Nephron progenitor cell (in vitro differentiated cells): ENCODE measurements at regions not wholly inside any gene's neighbourhood (a gene's known extent, or its start where the extent isn't known, plus 50 kb on each side); places are given as distances from the start of the nearest gene placed in this dataset.

Experiments used
- DNase-seq: peaks from one replicate; pipeline ENCODE4 v3.0.0; 2021
- H3K27ac Mint-ChIP-seq: 2 replicates; pipeline ENCODE4 v1.8.0; 2021; ENCODE audit warnings: mild to moderate bottlenecking, moderate library complexity, mixed read lengths
- H3K27me3 Mint-ChIP-seq: 2 replicates; pipeline ENCODE4 v1.8.0; 2021; ENCODE audit warnings: mild to moderate bottlenecking, low read depth, mixed read lengths; ENCODE audit not compliant: poor library complexity
- H3K36me3 Mint-ChIP-seq: 2 replicates; pipeline ENCODE4 v1.8.0; 2021; ENCODE audit warnings: low read depth, mixed read lengths
- H3K4me1 Mint-ChIP-seq: 2 replicates; pipeline ENCODE4 v1.8.0; 2021; ENCODE audit warnings: mixed read lengths
- H3K4me3 Mint-ChIP-seq: 2 replicates; pipeline ENCODE4 v1.8.0; 2021; ENCODE audit warnings: mild to moderate bottlenecking, moderate library complexity, mixed read lengths
- H3K9me3 Mint-ChIP-seq: 2 replicates; pipeline ENCODE4 v1.8.0; 2021; ENCODE audit warnings: mild to moderate bottlenecking, moderate library complexity, mixed read lengths
- CTCF ChIP-seq: fragments of 200-600 bp; sonication (generic); IDR thresholded peaks from 2 replicates; pipeline ENCODE4 v1.5.0; 2021; ENCODE audit warnings: antibody characterized with exemption

- no peak overlapping the region for H3K27ac Mint-ChIP-seq
- peaks cover 7% of the 10 kb centered on the region for H3K27me3 Mint-ChIP-seq
- no peaks in the 10 kb centered on the region for H3K9me3 Mint-ChIP-seq
- no peaks in the 10 kb centered on the region for H3K36me3 Mint-ChIP-seq
- DNase-seq = no peak
- H3K4me3 Mint-ChIP-seq = no peak overlapping the region
- TF ChIP-seq CTCF = no peak
- H3K4me1 Mint-ChIP-seq = peaks cover 21% of the 10 kb centered on the region
These were observed 136.4 kb upstream of the PIK3C3 start for GRCh38 chr18:41818381-41819355.

DNA sequence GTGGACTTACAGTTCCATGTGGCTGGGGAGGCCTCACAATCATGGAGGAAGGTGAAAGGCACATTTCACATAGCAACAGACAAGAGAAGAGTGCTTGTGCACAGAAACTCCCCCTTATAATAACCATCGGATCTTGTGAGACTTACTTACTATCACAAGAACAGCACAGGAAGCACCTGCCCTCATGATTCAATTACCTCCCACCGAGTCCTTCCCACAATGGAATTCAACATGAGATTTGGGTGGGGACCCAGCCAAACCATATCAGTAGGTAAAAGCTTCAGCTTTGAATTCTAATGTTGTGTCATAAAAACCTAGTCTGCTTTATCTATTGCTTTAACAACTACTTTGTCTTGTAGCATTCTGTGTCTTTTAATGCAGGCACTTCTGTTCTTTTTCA, 140.4 kb upstream of the PIK3C3 start:
- no peak for DNase-seq
- H3K9me3 Mint-ChIP-seq = no peaks in the 10 kb centered on the region
- no peaks in the 10 kb centered on the region for H3K36me3 Mint-ChIP-seq
- H3K4me1 Mint-ChIP-seq = peaks cover 21% of the 10 kb centered on the region
- H3K4me3 Mint-ChIP-seq = no peak overlapping the region
- no peak overlapping the region for H3K27ac Mint-ChIP-seq
- TF ChIP-seq CTCF = no peak
- peaks cover 14% of the 10 kb centered on the region for H3K27me3 Mint-ChIP-seq

DNA sequence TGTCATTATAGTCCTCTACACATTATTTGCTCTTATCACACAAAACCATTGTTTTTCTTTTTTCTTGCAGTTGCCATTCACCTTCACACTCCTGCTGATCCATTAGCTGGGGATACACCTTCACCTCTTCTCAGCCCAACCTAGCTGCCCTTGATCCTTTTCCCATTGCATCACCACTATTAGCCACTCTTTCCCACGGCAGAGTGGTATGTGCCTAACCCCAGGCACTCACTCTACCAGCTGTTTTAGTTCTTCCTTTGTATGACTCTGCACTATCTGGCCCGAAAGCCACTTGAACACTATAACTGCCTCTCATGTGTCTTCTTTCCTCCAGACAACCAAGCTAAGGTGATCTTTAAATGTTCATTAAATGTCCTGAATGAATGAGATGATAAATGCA, 145.4 kb upstream of the PIK3C3 start:
- H3K4me1 Mint-ChIP-seq = no peaks in the 10 kb centered on the region
- H3K27ac Mint-ChIP-seq = no peak overlapping the region
- no peak for TF ChIP-seq CTCF
- no peaks in the 10 kb centered on the region for H3K36me3 Mint-ChIP-seq
- DNase-seq = no peak
- no peak overlapping the region for H3K4me3 Mint-ChIP-seq
- H3K27me3 Mint-ChIP-seq = peaks cover 14% of the 10 kb centered on the region
- no peaks in the 10 kb centered on the region for H3K9me3 Mint-ChIP-seq

- Mint-ChIP-seq H3K4me1 (no peaks in the 10 kb centered on the region), H3K4me3 (no peak overlapping the region), H3K9me3 (no peaks in the 10 kb centered on the region), H3K36me3 (no peaks in the 10 kb centered on the region), H3K27me3 (peaks cover 10% of the 10 kb centered on the region), H3K27ac (no peak overlapping the region)
- DNase-seq = no peak
- no peak for TF ChIP-seq CTCF
These were observed 149.7 kb upstream of the PIK3C3 start for GRCh38 chr18:41805341-41805740.

DNA sequence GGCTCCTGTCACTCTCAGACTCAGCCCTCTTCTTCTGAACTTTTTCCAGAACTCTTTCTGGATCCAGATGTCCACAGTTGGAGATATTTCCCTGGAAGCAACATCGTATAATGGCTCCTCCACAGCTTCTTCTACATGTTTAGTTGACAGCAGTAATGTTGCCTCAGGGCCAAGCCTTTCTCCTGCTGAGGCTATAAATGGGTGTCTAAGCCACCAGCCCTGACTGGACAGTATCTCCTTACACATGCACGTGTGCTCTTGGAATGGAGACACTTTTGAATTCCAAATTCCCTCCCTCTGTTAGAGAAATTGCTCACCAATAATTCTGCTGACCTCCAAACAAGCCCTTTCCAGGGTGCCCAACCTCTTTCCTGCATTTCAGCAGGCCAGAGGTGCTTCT, 156.2 kb upstream of the PIK3C3 start:
- H3K27me3 Mint-ChIP-seq = peaks cover 13% of the 10 kb centered on the region
- DNase-seq = no peak
- no peak for TF ChIP-seq CTCF
- H3K36me3 Mint-ChIP-seq = no peaks in the 10 kb centered on the region
- H3K4me3 Mint-ChIP-seq = no peak overlapping the region
- H3K9me3 Mint-ChIP-seq = no peaks in the 10 kb centered on the region
- no peaks in the 10 kb centered on the region for H3K4me1 Mint-ChIP-seq
- H3K27ac Mint-ChIP-seq = no peak overlapping the region

GRCh38 chr18:41790687-41791086, 164.3 kb upstream of the PIK3C3 start:
- Mint-ChIP-seq H3K36me3 (no peaks in the 10 kb centered on the region), H3K27ac (no peak overlapping the region), H3K27me3 (peaks cover 2% of the 10 kb centered on the region), H3K9me3 (no peaks in the 10 kb centered on the region), H3K4me1 (peaks cover 14% of the 10 kb centered on the region), H3K4me3 (no peak overlapping the region)
- DNase-seq = no peak
- TF ChIP-seq CTCF = no peak
